Activated T-cell treated with anti-CD3 and anti-CD28 coated beads, Interleukin-2, amount 50 U/mL, for 4 hours (primary cell): ENCODE measurements at regions not wholly inside any gene's neighbourhood (a gene's known extent, or its start where the extent isn't known, plus 50 kb on each side); places are given as distances from the start of the nearest gene placed in this dataset.

Experiments
- ATAC-seq, 2 donors: fragments of 200-7000 bp; cut with Tn5 transposase; one replicate each; pipeline ENCODE4 v1.10.0; 2021
- DNase-seq: peaks from one replicate; pipeline ENCODE4 v3.0.0-alpha.2; 2020
- H3K27me3 Mint-ChIP-seq: one replicate; pipeline ENCODE4 v1.8.0; 2021; ENCODE audit warnings: low read depth, mixed read lengths
- H3K36me3 Mint-ChIP-seq: one replicate; pipeline ENCODE4 v1.8.0; 2022; ENCODE audit warnings: mixed read lengths; ENCODE audit not compliant: insufficient read depth
- H3K4me1 Mint-ChIP-seq: one replicate; pipeline ENCODE4 v1.8.0; 2021; ENCODE audit warnings: low read depth, mixed read lengths
- H3K4me3 Mint-ChIP-seq: one replicate; pipeline ENCODE4 v1.8.0; 2021; ENCODE audit warnings: mild to moderate bottlenecking, moderate library complexity, mixed read lengths
- H3K9me3 Mint-ChIP-seq: one replicate; pipeline ENCODE4 v1.8.0; 2021; ENCODE audit warnings: mixed read lengths

GRCh38 chr12:93314177-93314497 lies 63.6 kb upstream of the NUDT4 start:
- Mint-ChIP-seq H3K27me3 (no peaks in the 10 kb centered on the region), H3K9me3 (no peaks in the 10 kb centered on the region), H3K36me3 (no peaks in the 10 kb centered on the region), H3K4me3 (no peak overlapping the region), H3K4me1 (peaks cover 3% of the 10 kb centered on the region)
- no peak for ATAC-seq
- no peak for DNase-seq

DNA sequence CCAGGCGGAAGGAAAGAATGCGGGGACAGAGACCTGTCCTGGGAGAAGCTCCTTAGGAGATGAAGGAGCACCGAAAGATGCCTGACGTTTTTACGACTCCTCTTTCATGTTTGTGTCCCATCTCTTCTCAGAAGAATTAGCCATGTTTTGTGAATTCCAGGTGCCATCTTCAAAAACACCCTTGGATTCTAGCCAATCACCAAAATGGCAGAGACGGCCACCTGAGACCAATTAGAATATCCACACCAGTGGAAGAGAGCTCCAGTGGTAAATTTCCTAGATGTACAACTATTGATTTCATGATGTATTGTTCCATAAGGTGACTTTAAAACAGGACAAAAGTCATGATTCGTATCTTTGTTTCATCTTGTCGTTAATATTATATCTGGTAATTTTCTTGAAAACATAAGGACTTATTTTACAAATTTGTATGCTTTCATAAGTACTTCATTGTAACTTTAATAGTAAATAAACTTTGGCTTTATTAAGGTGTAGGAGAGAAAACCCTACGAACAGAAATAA lies 62.3 kb upstream of the NUDT4 start:
- no peaks in the 10 kb centered on the region for H3K27me3 Mint-ChIP-seq
- no peaks in the 10 kb centered on the region for H3K9me3 Mint-ChIP-seq
- H3K4me1 Mint-ChIP-seq: peaks cover 3% of the 10 kb centered on the region
- H3K4me3 Mint-ChIP-seq: no peak overlapping the region
- H3K36me3 Mint-ChIP-seq: no peaks in the 10 kb centered on the region
- ATAC-seq (no peak), DNase-seq (no peak)

DNA sequence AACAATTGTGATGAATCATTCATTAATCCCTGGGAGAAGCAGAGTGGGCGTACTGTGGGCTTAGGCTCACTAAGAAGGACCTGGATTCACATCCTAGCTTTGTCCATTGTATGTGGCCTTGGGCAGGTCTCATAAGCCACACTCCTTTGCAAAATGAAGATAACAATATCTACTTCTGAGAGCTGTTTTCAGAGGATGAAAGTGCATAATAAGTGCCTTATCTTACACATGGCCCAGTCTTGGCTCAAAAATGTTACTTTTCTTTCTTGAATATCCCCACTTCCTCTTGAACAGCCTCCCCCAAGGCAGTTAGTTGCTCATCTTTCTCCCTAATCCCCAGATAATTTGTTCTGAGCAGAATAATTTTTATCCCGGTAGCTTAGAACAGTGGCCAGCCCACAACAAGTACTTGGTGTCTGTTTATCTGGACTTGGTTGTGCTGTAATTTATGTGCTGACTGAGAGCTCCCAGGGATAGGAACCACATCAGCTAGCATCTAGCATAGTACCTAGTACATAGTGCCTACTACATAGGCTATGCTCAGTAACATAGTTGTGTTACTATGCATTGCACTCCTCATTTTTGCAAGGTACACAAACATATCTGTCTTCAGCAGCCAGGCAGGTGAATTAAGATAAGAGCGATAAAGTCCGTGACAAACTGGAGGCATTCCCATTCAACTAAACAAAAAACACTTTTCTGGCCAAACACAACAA lies 61.7 kb upstream of the NUDT4 start:
- Mint-ChIP-seq H3K4me1 (peaks cover 3% of the 10 kb centered on the region), H3K36me3 (no peaks in the 10 kb centered on the region), H3K4me3 (no peak overlapping the region), H3K27me3 (no peaks in the 10 kb centered on the region), H3K9me3 (no peaks in the 10 kb centered on the region)
- DNase-seq (no peak), ATAC-seq (no peak)

DNA sequence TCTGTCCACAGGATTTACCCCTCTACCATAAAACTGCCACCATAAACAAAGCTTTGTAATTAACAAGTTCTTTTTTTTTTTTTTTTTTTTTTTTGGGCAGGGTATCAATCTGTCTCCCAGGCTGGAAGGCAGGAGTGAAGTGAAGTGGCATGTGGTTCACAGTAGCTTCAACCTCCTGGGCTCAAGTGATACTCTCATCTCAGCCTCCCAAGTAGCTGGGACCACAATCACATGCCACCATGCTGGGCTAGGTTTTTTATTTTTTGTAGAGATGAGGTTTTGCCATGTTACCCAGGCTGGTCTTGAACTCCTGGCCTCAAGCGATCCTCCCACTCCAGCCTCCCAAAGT lies 61.1 kb upstream of the NUDT4 start:
- no peaks in the 10 kb centered on the region for H3K36me3 Mint-ChIP-seq
- H3K9me3 Mint-ChIP-seq: no peaks in the 10 kb centered on the region
- DNase-seq (no peak), ATAC-seq (no peak)
- H3K4me1 Mint-ChIP-seq: peaks cover 3% of the 10 kb centered on the region
- no peak overlapping the region for H3K4me3 Mint-ChIP-seq
- no peaks in the 10 kb centered on the region for H3K27me3 Mint-ChIP-seq

GRCh38 chr12:93317227-93317626 lies 60.5 kb upstream of the NUDT4 start:
- Mint-ChIP-seq H3K27me3 (no peaks in the 10 kb centered on the region), H3K9me3 (no peaks in the 10 kb centered on the region), H3K36me3 (no peaks in the 10 kb centered on the region), H3K4me1 (peaks cover 3% of the 10 kb centered on the region), H3K4me3 (no peak overlapping the region)
- DNase-seq (no peak), ATAC-seq (no peak)

DNA sequence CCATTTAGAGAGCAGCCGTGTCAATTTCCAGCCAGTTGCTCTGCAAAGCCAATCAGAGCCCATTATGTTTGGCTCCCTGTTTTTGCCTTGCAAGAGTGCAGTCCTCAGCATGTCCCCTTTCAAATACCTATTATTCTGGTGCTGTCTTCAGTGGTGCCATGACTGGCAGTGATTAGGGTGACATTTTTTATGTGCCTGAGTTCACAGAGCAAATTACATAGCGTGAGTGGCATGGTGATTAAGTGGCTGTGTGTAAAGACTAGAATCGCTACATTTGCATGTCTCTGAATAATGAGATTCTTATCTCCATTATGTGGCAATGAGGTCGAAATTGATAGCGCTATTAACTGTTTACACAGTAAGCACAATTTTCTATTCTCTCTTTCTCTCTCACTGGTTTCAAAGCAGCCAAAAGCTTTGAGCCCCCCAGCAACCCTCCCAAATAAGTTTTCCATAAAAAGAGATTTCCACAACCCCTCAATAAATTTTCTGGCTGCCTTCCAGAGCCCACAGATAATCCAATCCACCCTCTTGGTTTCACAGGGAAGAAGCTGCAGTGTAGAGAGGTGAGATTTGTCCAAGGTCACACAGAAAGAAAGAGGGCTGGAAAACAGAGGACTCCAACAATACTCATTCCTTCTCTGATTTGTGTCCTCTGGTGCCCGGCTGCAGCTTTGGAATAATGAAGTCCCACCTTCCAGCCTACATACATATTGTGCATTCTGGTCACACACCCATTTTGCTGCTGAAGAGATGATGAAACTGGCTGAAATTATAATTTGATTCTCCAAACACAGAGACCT lies 58.8 kb upstream of the NUDT4 start:
- Mint-ChIP-seq H3K4me1 (peaks cover 3% of the 10 kb centered on the region), H3K9me3 (no peaks in the 10 kb centered on the region), H3K36me3 (no peaks in the 10 kb centered on the region), H3K4me3 (no peak overlapping the region), H3K27me3 (no peaks in the 10 kb centered on the region)
- no peak for DNase-seq
- no peak for ATAC-seq

GRCh38 chr12:93319523-93320050 lies 58.1 kb upstream of the NUDT4 start:
- peaks cover 3% of the 10 kb centered on the region for H3K4me1 Mint-ChIP-seq
- no peak overlapping the region for H3K4me3 Mint-ChIP-seq
- DNase-seq (no peak), ATAC-seq (no peak)
- H3K9me3 Mint-ChIP-seq: no peaks in the 10 kb centered on the region
- H3K27me3 Mint-ChIP-seq: no peaks in the 10 kb centered on the region
- no peaks in the 10 kb centered on the region for H3K36me3 Mint-ChIP-seq

DNA sequence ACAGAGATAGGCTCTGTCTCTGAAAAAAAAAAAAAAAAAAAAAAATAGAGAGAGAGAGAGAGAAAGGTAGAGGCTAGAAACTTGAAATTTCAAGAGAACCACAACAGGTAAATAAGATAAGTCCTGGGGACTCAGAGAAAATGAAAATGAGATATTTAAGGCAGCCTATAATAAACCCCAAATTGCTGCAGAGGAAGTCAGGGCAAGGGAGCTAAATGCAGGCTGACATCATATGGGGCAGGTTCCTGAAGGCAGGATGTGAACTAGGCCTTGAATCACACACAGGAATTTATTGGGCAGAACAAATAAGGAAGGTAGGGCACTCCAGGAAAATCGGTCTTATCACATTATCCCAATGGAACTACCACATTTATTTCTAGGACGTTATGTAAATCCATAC lies 54.9 kb upstream of the NUDT4 start:
- H3K27me3 Mint-ChIP-seq: no peaks in the 10 kb centered on the region
- no peak overlapping the region for H3K4me3 Mint-ChIP-seq
- ATAC-seq: no peak
- DNase-seq: no peak
- H3K9me3 Mint-ChIP-seq: no peaks in the 10 kb centered on the region
- no peaks in the 10 kb centered on the region for H3K4me1 Mint-ChIP-seq
- no peaks in the 10 kb centered on the region for H3K36me3 Mint-ChIP-seq

DNA sequence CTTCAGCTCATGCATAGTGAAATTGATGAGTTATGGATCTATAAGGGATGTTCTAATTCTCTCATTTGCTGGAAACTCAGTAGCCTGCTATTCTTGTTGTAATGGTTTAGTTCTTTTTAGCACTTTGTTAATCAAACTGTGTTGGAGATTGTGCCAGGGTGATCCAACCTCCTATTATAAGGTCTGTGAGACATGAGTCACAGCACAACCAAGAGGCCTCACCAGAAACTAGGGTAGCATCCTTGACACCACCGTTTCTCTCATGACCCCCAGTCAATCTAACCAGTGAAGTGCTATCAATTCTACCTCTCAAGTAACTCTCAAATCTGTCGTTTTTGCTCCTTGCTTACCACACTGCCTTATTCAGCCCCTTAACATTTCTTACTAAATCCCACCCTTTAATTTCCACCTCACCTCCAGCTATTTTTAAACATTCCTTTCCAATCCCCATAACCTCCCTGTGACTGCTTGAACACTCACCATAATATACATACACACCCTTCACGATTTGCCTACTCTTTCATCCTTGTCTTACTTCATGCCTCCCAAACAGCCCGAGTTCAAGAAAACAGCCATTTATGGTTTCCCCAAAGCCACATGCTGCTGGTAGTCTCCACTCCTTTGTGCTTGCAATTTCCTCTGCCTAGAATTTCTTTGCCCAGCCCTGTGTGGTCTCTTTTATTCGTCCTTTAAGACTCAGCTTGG lies 53.9 kb upstream of the NUDT4 start:
- Mint-ChIP-seq H3K9me3 (no peaks in the 10 kb centered on the region), H3K36me3 (no peaks in the 10 kb centered on the region), H3K4me1 (no peaks in the 10 kb centered on the region), H3K4me3 (no peak overlapping the region), H3K27me3 (no peaks in the 10 kb centered on the region)
- DNase-seq (no peak), ATAC-seq (no peak)

- Mint-ChIP-seq H3K9me3 (no peaks in the 10 kb centered on the region), H3K27me3 (peaks cover 2% of the 10 kb centered on the region), H3K36me3 (no peaks in the 10 kb centered on the region), H3K4me1 (no peaks in the 10 kb centered on the region), H3K4me3 (no peak overlapping the region)
- ATAC-seq (no peak), DNase-seq (no peak)
These were observed 51.9 kb upstream of the NUDT4 start for GRCh38 chr12:93325855-93326254.
